Neuronal stem cell (in vitro differentiated cells): ENCODE measurements at regions not wholly inside any gene's neighbourhood (a gene's known extent, or its start where the extent isn't known, plus 50 kb on each side); places are given as distances from the start of the nearest gene placed in this dataset.

Experiments used
- DNase-seq: peaks from one replicate; pipeline ENCODE4 v3.0.0-alpha.2; 2013; ENCODE audit warnings: low spot score
- H2AFZ ChIP-seq: one replicate; pipeline ENCODE4 v1.6.1; 2013; ENCODE audit warnings: mild to moderate bottlenecking, low read length, inconsistent platforms
- H2AK5ac ChIP-seq: 2 replicates; pipeline ENCODE4 v1.6.1; 2013; ENCODE audit warnings: low read depth, mild to moderate bottlenecking, inconsistent platforms, low read length, moderate library complexity, mixed read lengths
- H2BK120ac ChIP-seq: 2 replicates; pipeline ENCODE4 v1.6.1; 2013; ENCODE audit warnings: low read depth, mild to moderate bottlenecking, inconsistent platforms, low read length, moderate library complexity, mixed read lengths
- H2BK12ac ChIP-seq: one replicate; pipeline ENCODE4 v1.6.1; 2013; ENCODE audit warnings: low read length, inconsistent platforms
- H2BK15ac ChIP-seq: 2 replicates; pipeline ENCODE4 v1.6.1; 2013; ENCODE audit warnings: mild to moderate bottlenecking, low read length, inconsistent platforms, mixed read lengths
- H2BK5ac ChIP-seq: one replicate; pipeline ENCODE4 v1.6.1; 2013; ENCODE audit warnings: inconsistent platforms, mild to moderate bottlenecking, low read length, moderate library complexity
- H3K14ac ChIP-seq: one replicate; pipeline ENCODE4 v1.6.1; 2013; ENCODE audit warnings: low read length, inconsistent platforms
- H3K18ac ChIP-seq: 2 replicates; pipeline ENCODE4 v1.6.1; 2013; ENCODE audit warnings: low read length, inconsistent platforms
- H3K23ac ChIP-seq: 2 replicates; pipeline ENCODE4 v1.6.1; 2013; ENCODE audit warnings: low read depth, mild to moderate bottlenecking, mixed read lengths, low read length, inconsistent platforms; ENCODE audit not compliant: poor library complexity
- H3K27ac ChIP-seq: replicated peaks from 3 replicates; pipeline ENCODE4 v1.5.1; 2013; ENCODE audit warnings: low read length, inconsistent platforms
- H3K27me3 ChIP-seq, 3 experiments: 2 replicates each; pipeline ENCODE4 v1.6.1; 2013; ENCODE audit warnings: low read length in 3 of 3, mild to moderate bottlenecking in 2 of 3, inconsistent platforms in 1 of 3, low read depth in 1 of 3, mixed read lengths in 1 of 3, moderate library complexity in 1 of 3; ENCODE audit not compliant: control insufficient read depth in 3 of 3, insufficient read depth in 3 of 3
- H3K36me3 ChIP-seq, 2 donors: replicated peaks in 1 of 2; 2 replicates each; pipeline ENCODE4 v1.6.1; 2013; ENCODE audit warnings: low read length in 2 of 2; ENCODE audit not compliant: control insufficient read depth in 2 of 2, insufficient read depth in 2 of 2
- H3K4ac ChIP-seq: 2 replicates; pipeline ENCODE4 v1.6.1; 2013; ENCODE audit warnings: inconsistent platforms, mild to moderate bottlenecking, low read length, moderate library complexity
- H3K4me1 ChIP-seq, 2 donors: 1 replicate in 1 of 2; 2 replicates in 1 of 2; pipeline ENCODE4 v1.6.1; 2013; ENCODE audit warnings: low read length in 2 of 2, low read depth in 1 of 2; ENCODE audit not compliant: control insufficient read depth in 2 of 2, insufficient read depth in 1 of 2
- H3K4me2 ChIP-seq: one replicate; pipeline ENCODE4 v1.6.1; 2013; ENCODE audit warnings: mild to moderate bottlenecking, low read length, inconsistent platforms; ENCODE audit not compliant: insufficient read depth, poor library complexity, severe bottlenecking
- H3K4me3 ChIP-seq, 2 donors: 2 replicates each; pipeline ENCODE4 v1.5.1; 2013; ENCODE audit warnings: low read length in 2 of 2, mild to moderate bottlenecking in 2 of 2, inconsistent platforms in 1 of 2, moderate library complexity in 1 of 2
- H3K79me1 ChIP-seq: one replicate; pipeline ENCODE4 v1.6.1; 2013; ENCODE audit warnings: low read depth, mild to moderate bottlenecking, inconsistent platforms, low read length, moderate library complexity
- H3K9ac ChIP-seq: one replicate; pipeline ENCODE4 v1.6.1; 2013; ENCODE audit warnings: mild to moderate bottlenecking, low read depth, low read length, inconsistent platforms; ENCODE audit not compliant: poor library complexity
- H3K9me3 ChIP-seq, 2 donors: replicated peaks in 1 of 2; 2 replicates each; pipeline versions ENCODE3 to v1.6.1; 2013; ENCODE audit warnings: low read length in 2 of 2, mild to moderate bottlenecking in 2 of 2, inconsistent platforms in 1 of 2, low read depth in 1 of 2, mixed read lengths in 1 of 2, moderate library complexity in 1 of 2; ENCODE audit not compliant: control insufficient read depth in 2 of 2, insufficient read depth in 1 of 2
- H4K8ac ChIP-seq: one replicate; pipeline ENCODE4 v1.6.1; 2013; ENCODE audit warnings: low read depth, mild to moderate bottlenecking, inconsistent platforms, low read length, moderate library complexity
- H4K91ac ChIP-seq: one replicate; pipeline ENCODE4 v1.6.1; 2013; ENCODE audit warnings: low read length, low read depth, mild to moderate bottlenecking, inconsistent platforms; ENCODE audit not compliant: poor library complexity
- WGBS, 2 donors: extraction: QIAGEN DNeasy Blood & Tissue Kit; methylation state at CpG; one replicate each; pipeline ENCODE4 v1.1.7; 2013; ENCODE audit warnings: missing lambda C conversion rate in 2 of 2, mixed read lengths in 1 of 2; ENCODE audit not compliant: insufficient read length in 2 of 2, insufficient replicate concordance in 1 of 2; ENCODE audit errors: extremely low coverage in 2 of 2; 5-methylcytosine and 5-hydroxymethylcytosine counted together

- Histone ChIP-seq H2BK120ac (no peak overlapping the region), H3K27me3 (no peaks in the 10 kb centered on the region), H3K9me3 (peaks cover 4 to 6% of the 10 kb centered on the region in 2 donors), H3K27ac (no peak overlapping the region), H4K8ac (no peak overlapping the region), H2BK15ac (no peak overlapping the region), H3K23ac (no peak overlapping the region), H2BK12ac (no peak overlapping the region), H3K18ac (no peak overlapping the region), H3K4ac (no peak overlapping the region), H3K9ac (no peak overlapping the region), H3K79me1 (no peaks in the 10 kb centered on the region), H2AFZ (no peak overlapping the region), H2BK5ac (no peak overlapping the region), H3K4me2 (no peak overlapping the region), H2AK5ac (no peak overlapping the region), H3K14ac (no peak overlapping the region), H4K91ac (no peak overlapping the region), H3K36me3 (no peaks in the 10 kb centered on the region), H3K4me1 (no peaks in the 10 kb centered on the region), H3K4me3 (no peak overlapping the region)
- WGBS, 2 donors = no CpG with 5 or more reads among the region's 1 CpG
- no peak for DNase-seq
These were observed 874.7 kb upstream of the GBE1 start for GRCh38 chr3:82636177-82636576.

DNA sequence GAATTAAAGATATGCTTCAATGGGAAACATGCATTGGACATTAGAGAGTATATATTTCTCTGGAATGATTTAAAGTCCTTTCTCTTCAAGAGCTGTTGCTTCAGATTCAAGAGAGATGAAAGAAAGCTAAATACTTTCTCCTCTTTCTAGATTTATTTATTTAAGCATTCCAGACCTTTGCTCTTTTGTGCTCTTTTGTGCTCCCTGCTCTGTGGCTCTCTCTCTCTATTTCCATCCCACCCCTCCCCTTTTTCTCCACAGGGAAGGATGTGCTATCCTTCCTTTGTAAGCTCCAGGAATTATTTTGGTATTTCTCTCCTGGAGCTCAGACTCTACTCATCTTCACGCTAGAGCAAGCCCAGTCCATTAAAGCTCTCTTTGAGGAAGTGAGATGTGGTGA is 871.9 kb upstream of the GBE1 start:
- no peak overlapping the region for H3K4me3 ChIP-seq
- no peaks in the 10 kb centered on the region for H3K4me1 ChIP-seq
- no peak overlapping the region for H3K23ac ChIP-seq
- H2BK5ac ChIP-seq = no peak overlapping the region
- H4K8ac ChIP-seq = no peak overlapping the region
- H3K27me3 ChIP-seq = no peaks in the 10 kb centered on the region
- no peaks in the 10 kb centered on the region for H3K36me3 ChIP-seq
- no CpG with 5 or more reads among the region's 1 CpG for WGBS, 2 donors
- H4K91ac ChIP-seq = no peak overlapping the region
- no peak overlapping the region for H3K9ac ChIP-seq
- H3K14ac ChIP-seq = no peak overlapping the region
- H2BK15ac ChIP-seq = no peak overlapping the region
- no peak overlapping the region for H2AFZ ChIP-seq
- H2AK5ac ChIP-seq = no peak overlapping the region
- no peak overlapping the region for H2BK120ac ChIP-seq
- DNase-seq = peak; percentile 15
- H3K18ac ChIP-seq = no peak overlapping the region
- H3K4ac ChIP-seq = no peak overlapping the region
- no peaks in the 10 kb centered on the region for H3K79me1 ChIP-seq
- H3K9me3 ChIP-seq = no peaks in the 10 kb centered on the region
- no peak overlapping the region for H3K4me2 ChIP-seq
- no peak overlapping the region for H3K27ac ChIP-seq
- no peak overlapping the region for H2BK12ac ChIP-seq

DNA sequence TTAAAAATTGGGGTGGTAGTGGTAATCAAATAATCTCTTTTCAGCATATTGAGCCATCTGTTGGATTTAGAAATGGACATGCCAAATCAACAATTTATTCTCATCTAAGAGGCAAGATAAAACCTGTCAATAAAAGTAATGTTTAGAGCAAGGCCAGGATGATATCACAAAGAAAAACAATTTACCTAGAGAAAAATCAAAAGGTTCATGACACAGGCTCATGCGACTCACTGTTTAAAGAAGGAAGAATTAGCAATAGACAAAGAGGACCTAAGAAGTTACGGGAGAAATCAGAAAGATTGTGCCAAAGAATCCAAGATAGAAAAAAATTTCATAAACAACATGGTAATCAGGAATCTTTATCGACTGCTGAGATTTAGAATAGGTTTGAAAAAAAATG is 868.5 kb upstream of the GBE1 start:
- H3K79me1 ChIP-seq = no peaks in the 10 kb centered on the region
- no peak overlapping the region for H3K23ac ChIP-seq
- no peak overlapping the region for H3K4ac ChIP-seq
- H3K27me3 ChIP-seq = no peaks in the 10 kb centered on the region
- no peak overlapping the region for H2BK12ac ChIP-seq
- DNase-seq = no peak
- H3K14ac ChIP-seq = no peak overlapping the region
- no peak overlapping the region for H4K8ac ChIP-seq
- H2BK120ac ChIP-seq = no peak overlapping the region
- no peak overlapping the region for H3K18ac ChIP-seq
- no peak overlapping the region for H4K91ac ChIP-seq
- H3K4me3 ChIP-seq = no peak overlapping the region
- no peak overlapping the region for H2BK5ac ChIP-seq
- no peak overlapping the region for H2AFZ ChIP-seq
- no peak overlapping the region for H3K9ac ChIP-seq
- no CpG with 5 or more reads among the region's 3 CpGs for WGBS, 2 donors
- no peaks in the 10 kb centered on the region for H3K36me3 ChIP-seq
- no peak overlapping the region for H3K4me2 ChIP-seq
- H3K27ac ChIP-seq = no peak overlapping the region
- H2AK5ac ChIP-seq = no peak overlapping the region
- H3K4me1 ChIP-seq = no peaks in the 10 kb centered on the region
- no peak overlapping the region for H2BK15ac ChIP-seq
- H3K9me3 ChIP-seq = no peaks in the 10 kb centered on the region

- Histone ChIP-seq H3K14ac (no peak overlapping the region), H3K9ac (no peak overlapping the region), H3K4me1 (no peaks in the 10 kb centered on the region), H3K4me2 (no peak overlapping the region), H3K79me1 (no peaks in the 10 kb centered on the region), H2AK5ac (no peak overlapping the region), H4K91ac (no peak overlapping the region), H3K27ac (no peak overlapping the region), H2BK5ac (no peak overlapping the region), H2BK15ac (no peak overlapping the region), H3K4ac (no peak overlapping the region), H4K8ac (no peak overlapping the region), H3K4me3 (no peak overlapping the region), H3K23ac (no peak overlapping the region), H3K18ac (no peak overlapping the region), H2BK12ac (no peak overlapping the region), H3K27me3 (no peaks in the 10 kb centered on the region), H2AFZ (no peak overlapping the region), H3K9me3 (no peaks in the 10 kb centered on the region), H2BK120ac (no peak overlapping the region), H3K36me3 (no peaks in the 10 kb centered on the region)
- no CpG with 5 or more reads among the region's 4 CpGs for WGBS, 2 donors
- DNase-seq = no peak
These were observed 867.1 kb upstream of the GBE1 start for GRCh38 chr3:82628385-82629014.
